Fibroblast of skin of right biceps (primary cell): ENCODE measurements at regions not wholly inside any gene's neighbourhood (a gene's known extent, or its start where the extent isn't known, plus 50 kb on each side); places are given as distances from the start of the nearest gene placed in this dataset.

Experiments used
- DNase-seq: peaks from one replicate; pipeline ENCODE4 v3.0.0-alpha.2; 2013

DNA sequence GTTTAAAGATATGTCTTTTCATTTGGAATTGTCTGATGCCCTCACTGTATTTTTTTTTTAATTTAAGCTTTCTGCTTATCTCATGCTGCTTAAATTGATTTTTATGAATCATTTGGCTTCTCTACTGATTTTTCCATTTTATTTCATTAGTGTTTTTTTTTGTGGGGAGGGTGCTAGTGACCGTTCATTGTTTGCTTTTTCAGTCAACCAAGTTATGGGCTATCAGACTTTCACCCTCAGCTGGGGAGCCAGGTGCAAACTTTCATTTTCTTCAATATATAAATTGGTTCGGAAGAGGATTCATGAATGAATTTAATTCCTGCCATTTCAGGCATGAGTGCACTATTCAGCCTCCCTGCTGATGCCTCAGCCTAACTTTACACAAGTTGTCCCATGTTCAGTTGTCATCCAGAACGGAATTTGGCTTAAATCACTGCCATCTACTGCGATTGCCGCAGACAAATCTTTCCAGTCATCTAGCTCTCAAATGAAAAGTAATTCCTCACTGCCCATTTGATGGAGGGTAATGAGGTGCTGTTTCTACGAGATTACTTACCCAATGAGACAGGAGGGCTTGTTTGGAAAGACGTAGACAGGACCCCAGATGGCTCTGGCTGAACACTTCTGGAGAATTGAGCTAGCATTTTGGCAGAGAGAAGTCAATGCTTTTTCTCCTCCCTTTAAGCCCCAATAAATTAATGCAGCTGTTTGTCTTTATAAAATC lies 89.9 kb upstream of the RORA start:
- DNase-seq, result no peak

GRCh38 chr15:61318301-61318700 lies 89.2 kb upstream of the RORA start:
- DNase-seq, result no peak

DNA sequence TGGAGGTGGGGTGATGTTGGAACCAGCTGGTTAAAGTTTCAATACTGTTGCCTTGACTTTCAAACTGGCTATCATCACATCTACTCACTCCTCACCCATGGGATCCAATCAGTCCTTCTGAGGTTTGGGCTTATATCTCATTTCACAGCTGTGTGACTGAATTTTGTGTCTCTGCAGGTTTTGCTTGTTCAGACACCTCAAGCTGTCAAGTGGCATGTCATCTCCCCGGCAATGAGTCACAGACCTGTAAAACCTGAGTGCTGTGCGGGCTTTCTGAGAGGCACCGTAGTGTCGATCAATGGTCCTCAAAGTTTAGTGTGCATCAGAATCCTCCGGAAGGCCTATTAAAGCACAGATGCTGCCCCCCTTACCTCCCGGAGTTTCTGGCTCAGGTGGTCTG lies 86.4 kb upstream of the RORA start:
- no peak for DNase-seq

DNA sequence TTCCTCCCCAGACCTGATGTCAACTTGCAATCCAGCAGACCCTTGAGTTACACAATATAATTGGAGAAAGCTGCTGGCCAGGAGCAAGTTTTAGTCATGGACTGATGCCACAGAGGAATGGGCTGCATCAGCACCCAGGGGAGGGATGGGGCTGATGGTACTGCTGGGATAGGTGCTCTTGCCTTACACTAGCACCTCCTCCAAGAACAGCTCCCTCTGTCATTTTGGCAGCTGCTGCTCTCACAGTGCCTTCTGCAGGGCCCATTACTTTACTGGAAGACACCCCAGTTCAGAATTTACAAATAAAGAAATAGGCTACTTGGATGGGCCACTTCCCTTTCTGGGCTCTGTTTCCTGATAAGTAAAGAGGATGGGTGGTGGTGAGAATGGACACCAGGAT lies 85.3 kb upstream of the RORA start:
- DNase-seq, result no peak

GRCh38 chr15:61309617-61310016 lies 80.5 kb upstream of the RORA start:
- DNase-seq, result no peak

DNA sequence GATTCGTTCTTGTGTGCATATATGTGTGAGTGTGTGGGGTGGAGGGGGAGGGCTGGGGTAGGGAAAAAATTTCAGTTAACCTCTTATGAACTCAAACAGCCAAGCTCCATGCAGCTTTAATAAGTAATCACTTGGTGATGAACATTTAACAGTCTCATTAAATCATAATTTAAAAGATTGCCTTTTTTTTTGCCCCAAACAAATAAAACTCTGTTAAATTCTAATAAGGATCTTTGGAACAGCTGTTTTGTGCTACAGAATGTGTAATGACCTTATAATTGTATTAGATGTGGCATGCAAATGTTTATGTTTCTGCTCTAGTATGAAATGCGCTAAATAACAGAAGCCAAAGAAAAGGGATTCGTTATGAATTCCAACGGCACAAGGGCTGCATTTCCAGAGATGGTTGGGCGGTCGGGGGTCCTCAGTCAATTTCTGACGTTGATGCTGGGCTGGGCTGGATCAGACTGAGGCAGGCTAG lies 80.0 kb upstream of the RORA start:
- no peak for DNase-seq

DNA sequence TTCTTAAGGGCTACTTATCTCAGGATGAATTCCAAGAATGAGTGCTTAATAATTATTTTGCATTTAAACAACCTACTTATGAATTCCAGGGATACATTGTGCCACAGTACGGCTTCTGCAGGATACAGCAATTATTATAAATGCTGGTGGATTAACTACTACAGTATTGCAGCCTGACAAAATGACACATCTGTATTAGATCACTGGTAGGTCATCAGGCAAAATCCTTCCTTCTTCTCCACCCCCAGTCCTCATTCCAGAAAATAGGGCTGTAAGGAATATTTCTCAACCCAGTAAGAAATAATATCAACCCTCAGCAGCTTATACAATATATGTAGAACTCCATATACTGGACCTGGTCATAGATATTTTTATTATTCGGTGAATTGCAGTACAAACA lies 79.3 kb upstream of the RORA start:
- DNase-seq, result no peak

DNA sequence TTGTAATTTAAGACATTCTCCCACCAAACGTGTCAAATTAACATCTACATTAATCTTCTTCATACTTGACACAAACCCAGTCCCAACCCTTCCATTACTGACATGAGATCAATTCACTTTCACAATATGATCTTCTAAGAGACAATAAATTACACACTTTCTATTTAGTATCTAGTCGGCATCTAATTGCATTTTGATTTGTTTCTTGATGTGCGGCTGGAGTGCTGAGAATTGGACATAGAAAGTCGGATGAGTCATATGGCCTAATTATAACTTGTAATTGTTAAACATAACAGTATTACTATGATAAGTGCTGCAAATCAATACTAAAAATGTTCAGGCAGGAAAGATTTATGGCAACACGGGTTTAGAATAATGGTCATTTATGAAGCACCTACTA lies 78.4 kb upstream of the RORA start:
- no peak for DNase-seq

DNA sequence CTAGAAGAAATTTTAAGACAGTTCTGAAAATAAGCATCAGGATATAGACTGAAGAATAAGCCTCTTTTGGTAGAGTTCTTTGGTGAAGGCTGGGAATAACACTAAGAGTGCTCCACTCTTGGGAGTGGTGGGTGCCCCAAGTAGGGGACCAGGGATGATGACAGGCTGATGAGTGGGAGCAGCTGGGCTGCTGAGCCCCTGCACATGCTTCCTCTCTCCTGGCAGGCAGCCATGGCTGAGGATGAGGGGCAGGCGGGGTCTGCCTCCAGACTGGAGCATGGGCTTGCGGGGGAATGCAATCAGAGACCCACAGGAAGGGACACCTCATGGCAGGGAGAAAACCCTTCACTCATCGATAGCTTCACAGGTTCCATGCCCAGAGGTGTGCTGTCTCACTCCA lies 72.6 kb upstream of the RORA start:
- no peak for DNase-seq

- no peak for DNase-seq
Measured at GRCh38 chr15:61299075-61299763, 70.1 kb upstream of the RORA start.

- no peak for DNase-seq
Measured at GRCh38 chr15:61295239-61295638, 66.1 kb upstream of the RORA start.

DNA sequence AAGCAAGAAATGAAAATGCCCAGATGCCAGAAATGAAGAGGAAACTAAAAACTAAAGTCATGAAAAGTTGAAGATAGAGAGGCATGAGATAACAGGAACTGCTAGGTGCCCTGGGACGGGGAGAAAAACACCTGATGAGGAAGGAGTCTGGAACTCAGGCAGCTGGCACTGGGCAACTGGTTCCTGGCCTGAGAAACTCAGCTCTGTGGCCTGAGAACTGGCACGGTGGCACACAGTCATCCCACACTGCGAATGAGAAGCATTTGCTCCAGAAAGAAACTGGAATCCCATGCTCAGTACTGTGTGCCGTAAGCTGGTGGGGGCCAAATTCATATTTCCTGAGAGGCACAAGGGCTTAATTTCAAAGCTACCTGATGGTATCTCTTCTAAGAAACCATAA lies 53.6 kb upstream of the RORA start:
- DNase-seq, result no peak

DNA sequence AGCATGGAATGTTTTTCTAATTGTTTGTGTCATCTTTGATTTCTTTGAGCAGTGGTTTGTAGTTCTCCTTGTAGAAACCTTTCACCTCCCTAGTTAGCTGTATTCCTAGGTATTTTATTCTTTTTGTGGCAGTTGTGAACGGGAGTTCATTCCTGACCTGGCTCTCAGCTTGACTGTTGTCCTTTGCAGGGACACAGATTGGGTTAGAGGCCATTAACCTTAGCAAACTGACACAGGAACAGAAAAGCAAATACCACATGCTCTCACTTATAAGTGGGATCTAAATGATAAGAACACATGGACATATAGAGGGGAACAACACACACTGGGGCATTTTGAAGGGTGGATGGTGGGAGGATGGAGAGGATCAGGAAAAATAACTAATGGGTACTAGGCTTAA lies 52.2 kb upstream of the RORA start:
- no peak for DNase-seq
